ENCODE measurements at regions not wholly inside any gene's neighbourhood (a gene's known extent, or its start where the extent isn't known, plus 50 kb on each side); places are given as distances from the start of the nearest gene placed in this dataset.

GRCh38 chr2:160751021-160751420 lies 257.4 kb upstream of the RBMS1 start:
- H3K9me3 ChIP-seq (ENCODE audit: control extremely low read depth in 1 of 3, control insufficient read depth in 2 of 3, insufficient read depth in 1 of 3, low read length in 2 of 3): no peaks in the 10 kb centered on the region
- no peaks in the 10 kb centered on the region for H3K79me2 ChIP-seq (ENCODE audit: control insufficient read depth, insufficient read depth, low read length)
- POLR2A ChIA-PET: no interaction called here
- no peaks in the 10 kb centered on the region for H3K4me1 ChIP-seq (ENCODE audit: control insufficient read depth in 2 of 2, insufficient read depth in 2 of 2, low read length in 2 of 2)
- no peak overlapping the region for H3K9ac ChIP-seq (ENCODE audit: low read length)
- H3K27ac Mint-ChIP-seq: no peak overlapping the region
- H3K36me3 ChIP-seq (replicated peaks in 1 of 2; ENCODE audit: control extremely low read depth in 1 of 2, control insufficient read depth in 1 of 2, extremely low read depth in 1 of 2, insufficient read depth in 2 of 2, low read length in 1 of 2): no peaks in the 10 kb centered on the region
- H3K27me3 ChIP-seq (replicated peaks in 1 of 4; ENCODE audit: control extremely low read depth in 1 of 4, control insufficient read depth in 3 of 4, insufficient read depth in 4 of 4, low read length in 3 of 4): no peaks in the 10 kb centered on the region
- H3K4me3 ChIP-seq (ENCODE audit: control extremely low read depth in 1 of 5, extremely low read depth in 1 of 5, insufficient read depth in 1 of 5, low read depth in 2 of 5, low read length in 4 of 5): no peak overlapping the region
- no peak overlapping the region for H2AFZ ChIP-seq (ENCODE audit: insufficient read depth, low read depth, low read length, poor library complexity, severe bottlenecking)
- H4K20me1 ChIP-seq (ENCODE audit: control insufficient read depth, insufficient read depth, low read length, poor library complexity, severe bottlenecking): no peaks in the 10 kb centered on the region
- ATAC-seq (ENCODE audit: low read depth): no peak
- WGBS (ENCODE audit: insufficient coverage): no CpG with 5 or more reads among the region's 2 CpGs
- no peaks in the 10 kb centered on the region for H3K4me1 Mint-ChIP-seq
- peaks cover 12% of the 10 kb centered on the region for H3K27me3 Mint-ChIP-seq
- TF ChIP-seq, protein P1, sequence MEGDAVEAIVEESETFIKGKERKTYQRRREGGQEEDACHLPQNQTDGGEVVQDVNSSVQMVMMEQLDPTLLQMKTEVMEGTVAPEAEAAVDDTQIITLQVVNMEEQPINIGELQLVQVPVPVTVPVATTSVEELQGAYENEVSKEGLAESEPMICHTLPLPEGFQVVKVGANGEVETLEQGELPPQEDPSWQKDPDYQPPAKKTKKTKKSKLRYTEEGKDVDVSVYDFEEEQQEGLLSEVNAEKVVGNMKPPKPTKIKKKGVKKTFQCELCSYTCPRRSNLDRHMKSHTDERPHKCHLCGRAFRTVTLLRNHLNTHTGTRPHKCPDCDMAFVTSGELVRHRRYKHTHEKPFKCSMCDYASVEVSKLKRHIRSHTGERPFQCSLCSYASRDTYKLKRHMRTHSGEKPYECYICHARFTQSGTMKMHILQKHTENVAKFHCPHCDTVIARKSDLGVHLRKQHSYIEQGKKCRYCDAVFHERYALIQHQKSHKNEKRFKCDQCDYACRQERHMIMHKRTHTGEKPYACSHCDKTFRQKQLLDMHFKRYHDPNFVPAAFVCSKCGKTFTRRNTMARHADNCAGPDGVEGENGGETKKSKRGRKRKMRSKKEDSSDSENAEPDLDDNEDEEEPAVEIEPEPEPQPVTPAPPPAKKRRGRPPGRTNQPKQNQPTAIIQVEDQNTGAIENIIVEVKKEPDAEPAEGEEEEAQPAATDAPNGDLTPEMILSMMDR (IDR thresholded peaks at IDR 0.05): no peak
- no peak for TF ChIP-seq EZH2 (IDR thresholded peaks at IDR 0.05; ENCODE audit: borderline replicate concordance, insufficient read depth, low read depth, low read length, poor library complexity, severe bottlenecking)
- CTCF ChIA-PET: no interaction called here
- DNase-seq: no peak
- H3K4me3 Mint-ChIP-seq: no peak overlapping the region
- intact Hi-C loops (cut with micrococcal nuclease): no loop called here
- no peak overlapping the region for H3K27ac ChIP-seq (ENCODE audit: low read length in 2 of 2)
- H3K9me3 Mint-ChIP-seq (ENCODE audit: insufficient read depth): no peaks in the 10 kb centered on the region
- H3K4me2 ChIP-seq (replicated peaks; ENCODE audit: low read depth, low read length, poor library complexity, severe bottlenecking): no peak overlapping the region

DNA sequence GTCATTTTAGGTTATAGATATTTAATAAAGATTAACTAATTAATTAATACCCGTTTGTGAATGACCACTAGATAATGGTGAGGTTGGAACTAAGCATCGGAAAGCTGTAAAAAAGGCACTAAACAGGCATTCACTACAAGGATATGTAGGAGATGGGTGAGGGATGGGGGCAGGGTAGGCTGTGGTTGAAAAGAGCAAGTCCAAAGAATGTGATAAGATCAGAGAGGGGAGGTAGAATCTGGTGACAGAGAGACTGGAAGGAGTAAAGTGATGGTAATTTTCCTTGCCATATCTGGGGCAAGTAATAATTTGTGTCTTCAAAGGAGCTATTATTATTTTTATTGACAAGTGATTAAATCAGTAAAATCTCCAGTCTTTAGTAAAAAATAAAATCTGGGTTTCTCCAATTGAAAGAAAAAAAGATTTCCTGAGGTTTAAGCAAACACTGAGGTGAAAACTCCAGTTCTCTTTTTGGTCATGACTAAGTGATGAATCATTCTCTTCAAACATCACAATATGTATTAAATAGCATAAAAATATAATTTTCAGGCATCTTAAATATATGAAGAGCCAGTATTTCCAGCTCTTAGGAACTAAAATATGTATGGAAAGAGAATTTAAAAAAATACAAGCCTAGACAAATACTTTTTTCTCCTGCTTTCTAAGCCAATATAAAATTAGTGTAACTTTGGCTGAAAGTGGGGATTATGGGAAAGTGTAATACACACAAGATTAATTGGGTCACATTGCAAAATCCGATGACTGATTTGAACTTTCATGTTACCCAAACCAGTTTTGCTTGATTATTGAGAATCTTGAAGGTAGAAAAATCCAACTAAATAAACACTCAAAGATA lies 259.1 kb upstream of the RBMS1 start:
- H3K4me1 Mint-ChIP-seq: no peaks in the 10 kb centered on the region
- no peak overlapping the region for H3K4me2 ChIP-seq (replicated peaks; ENCODE audit: low read depth, low read length, poor library complexity, severe bottlenecking)
- 80% methylated on average over 1 of the region's 3 CpGs for WGBS (ENCODE audit: insufficient coverage)
- no peaks in the 10 kb centered on the region for H3K36me3 ChIP-seq (replicated peaks in 1 of 2; ENCODE audit: control extremely low read depth in 1 of 2, control insufficient read depth in 1 of 2, extremely low read depth in 1 of 2, insufficient read depth in 2 of 2, low read length in 1 of 2)
- intact Hi-C loops (cut with micrococcal nuclease): no loop called here
- ChIA-PET POLR2A (no interaction called here), CTCF (no interaction called here)
- no peaks in the 10 kb centered on the region for H4K20me1 ChIP-seq (ENCODE audit: control insufficient read depth, insufficient read depth, low read length, poor library complexity, severe bottlenecking)
- no peak for TF ChIP-seq EZH2 (IDR thresholded peaks at IDR 0.05; ENCODE audit: borderline replicate concordance, insufficient read depth, low read depth, low read length, poor library complexity, severe bottlenecking)
- TF ChIP-seq, protein P1 (IDR thresholded peaks at IDR 0.05): no peak
- no peaks in the 10 kb centered on the region for H3K9me3 Mint-ChIP-seq (ENCODE audit: insufficient read depth)
- ATAC-seq (ENCODE audit: low read depth): no peak
- no peaks in the 10 kb centered on the region for H3K4me1 ChIP-seq (ENCODE audit: control insufficient read depth in 2 of 2, insufficient read depth in 2 of 2, low read length in 2 of 2)
- H3K9ac ChIP-seq (ENCODE audit: low read length): no peak overlapping the region
- H3K9me3 ChIP-seq (ENCODE audit: control extremely low read depth in 1 of 3, control insufficient read depth in 2 of 3, insufficient read depth in 1 of 3, low read length in 2 of 3): no peaks in the 10 kb centered on the region
- H3K27me3 ChIP-seq (replicated peaks in 1 of 4; ENCODE audit: control extremely low read depth in 1 of 4, control insufficient read depth in 3 of 4, insufficient read depth in 4 of 4, low read length in 3 of 4): no peaks in the 10 kb centered on the region
- no peak overlapping the region for H3K27ac Mint-ChIP-seq
- no peak for DNase-seq
- no peak overlapping the region for H3K4me3 ChIP-seq (ENCODE audit: control extremely low read depth in 1 of 5, extremely low read depth in 1 of 5, insufficient read depth in 1 of 5, low read depth in 2 of 5, low read length in 4 of 5)
- H3K79me2 ChIP-seq (ENCODE audit: control insufficient read depth, insufficient read depth, low read length): no peaks in the 10 kb centered on the region
- no peak overlapping the region for H2AFZ ChIP-seq (ENCODE audit: insufficient read depth, low read depth, low read length, poor library complexity, severe bottlenecking)
- no peak overlapping the region for H3K4me3 Mint-ChIP-seq
- H3K27me3 Mint-ChIP-seq: peaks cover 4% of the 10 kb centered on the region
- H3K27ac ChIP-seq (ENCODE audit: low read length in 2 of 2): no peak overlapping the region

Measured in B cell (primary cell).